ENCODE measurements at regions not wholly inside any gene's neighbourhood (a gene's known extent, or its start where the extent isn't known, plus 50 kb on each side); places are given as distances from the start of the nearest gene placed in this dataset.
"Not testable (repeated sequence)": the region's sequence is repeated elsewhere in the genome, so short reads cannot be mapped to it uniquely, and the experiment has no call there.

GRCh38 chr10:35933940-35934641 lies 292.0 kb upstream of the FZD8 start:
- DNase-seq (ENCODE audit: low read depth in 2 of 2), result no peak

GRCh38 chr10:35933491-35933890 lies 291.4 kb upstream of the FZD8 start:
- DNase-seq (ENCODE audit: low read depth in 2 of 2), result no peak

- not testable (repeated sequence) for DNase-seq (ENCODE audit: low read depth in 2 of 2)
Measured at GRCh38 chr10:35929962-35930361, 287.9 kb upstream of the FZD8 start.

- no peak for DNase-seq (ENCODE audit: low read depth in 2 of 2)
Measured at GRCh38 chr10:35928748-35929147, 286.7 kb upstream of the FZD8 start.

- no peak for DNase-seq (ENCODE audit: low read depth in 2 of 2)
Measured at GRCh38 chr10:35927990-35928488, 285.9 kb upstream of the FZD8 start.

- DNase-seq (ENCODE audit: low read depth in 2 of 2), result no peak
Measured at GRCh38 chr10:35927341-35927740, 285.2 kb upstream of the FZD8 start.

GRCh38 chr10:35926846-35927245 lies 284.8 kb upstream of the FZD8 start:
- no peak for DNase-seq (ENCODE audit: low read depth in 2 of 2)

- no peak for DNase-seq (ENCODE audit: low read depth in 2 of 2)
Measured at GRCh38 chr10:35925493-35925892, 283.4 kb upstream of the FZD8 start.

GRCh38 chr10:35924759-35925158 lies 282.7 kb upstream of the FZD8 start:
- DNase-seq (ENCODE audit: low read depth in 2 of 2), result no peak

GRCh38 chr10:35922876-35923600 lies 280.9 kb upstream of the FZD8 start:
- no peak for DNase-seq (ENCODE audit: low read depth in 2 of 2)

- DNase-seq (ENCODE audit: low read depth in 2 of 2), result no peak
Measured at GRCh38 chr10:35921866-35922350, 279.8 kb upstream of the FZD8 start.

GRCh38 chr10:35916791-35917190 lies 274.7 kb upstream of the FZD8 start:
- DNase-seq (ENCODE audit: low read depth in 2 of 2), result no peak

- no peak for DNase-seq (ENCODE audit: low read depth in 2 of 2)
Measured at GRCh38 chr10:35913628-35914027, 271.5 kb upstream of the FZD8 start.

- no peak for DNase-seq (ENCODE audit: low read depth in 2 of 2)
Measured at GRCh38 chr10:35912615-35913569, 270.8 kb upstream of the FZD8 start.

GRCh38 chr10:35911954-35912353 lies 269.9 kb upstream of the FZD8 start:
- no peak for DNase-seq (ENCODE audit: low read depth in 2 of 2)

- no peak for DNase-seq (ENCODE audit: low read depth in 2 of 2)
Measured at GRCh38 chr10:35911233-35911632, 269.1 kb upstream of the FZD8 start.

- DNase-seq (ENCODE audit: low read depth in 2 of 2), result no peak
Measured at GRCh38 chr10:35910234-35910633, 268.1 kb upstream of the FZD8 start.

- no peak for DNase-seq (ENCODE audit: low read depth in 2 of 2)
Measured at GRCh38 chr10:35909121-35909720, 267.1 kb upstream of the FZD8 start.

- no peak for DNase-seq (ENCODE audit: low read depth in 2 of 2)
Measured at GRCh38 chr10:35908451-35908850, 266.4 kb upstream of the FZD8 start.

- no peak for DNase-seq (ENCODE audit: low read depth in 2 of 2)
Measured at GRCh38 chr10:35907548-35907947, 265.5 kb upstream of the FZD8 start.

- no peak for DNase-seq (ENCODE audit: low read depth in 2 of 2)
Measured at GRCh38 chr10:35906155-35906554, 264.1 kb upstream of the FZD8 start.

- DNase-seq (ENCODE audit: low read depth in 2 of 2), result no peak
Measured at GRCh38 chr10:35903021-35903420, 260.9 kb upstream of the FZD8 start.

Data from stimulated activated CD4-positive, alpha-beta T cell treated with anti-CD3 and anti-CD28 coated beads, Interleukin-4, amount 100 ng/mL, for 48 hours (primary cell).